ENCODE measurements at regions not wholly inside any gene's neighbourhood (a gene's known extent, or its start where the extent isn't known, plus 50 kb on each side); places are given as distances from the start of the nearest gene placed in this dataset.

GRCh38 chr20:53834062-53834442, 236.3 kb downstream of the BCAS1 start:
- no peak for TF ChIP-seq EZH2 (IDR thresholded peaks at IDR 0.05)
- TF ChIP-seq POLR2AphosphoS5 (IDR thresholded peaks at IDR 0.05; ENCODE audit: borderline replicate concordance, low read depth, low read length): no peak

Measured in SK-N-MC (cell line).